ENCODE measurements at regions not wholly inside any gene's neighbourhood (a gene's known extent, or its start where the extent isn't known, plus 50 kb on each side); places are given as distances from the start of the nearest gene placed in this dataset.
A peak's percentile ranks its signal among the peaks of the same experiment; 100 is the strongest.

DNA sequence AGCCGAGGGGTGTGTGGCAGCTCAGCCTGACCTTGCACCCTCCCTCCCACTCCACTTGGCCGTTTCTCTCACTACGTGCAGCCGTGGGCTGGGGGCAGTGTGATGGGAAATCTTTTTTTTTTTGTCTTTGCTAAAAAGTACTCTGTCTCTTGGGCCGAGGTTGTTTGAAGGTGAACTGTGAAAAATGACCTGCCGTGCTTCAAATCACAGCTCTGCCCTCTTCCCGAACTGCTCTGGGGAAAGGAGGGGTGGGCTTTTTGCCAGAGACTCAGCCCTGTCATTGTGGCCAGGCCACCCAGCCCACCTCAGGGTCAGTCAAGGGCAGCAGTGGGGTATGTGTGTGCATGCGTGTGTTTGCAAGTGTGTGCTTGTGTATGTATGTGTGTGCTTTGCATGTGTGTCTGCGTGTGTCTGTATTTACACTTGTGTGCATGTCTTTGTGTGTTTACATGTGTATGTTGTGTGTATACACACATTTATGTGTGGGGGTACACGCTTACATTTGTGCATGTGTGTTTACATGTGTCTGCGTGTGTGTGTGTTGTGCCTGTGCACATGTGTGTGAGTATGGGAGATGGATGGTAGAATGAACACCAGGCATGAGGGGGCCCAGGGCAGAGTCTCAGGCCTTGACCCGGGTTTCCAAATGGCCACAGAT lies 61.3 kb upstream of the HAAO start:
- Mint-ChIP-seq H3K27me3 (no peaks in the 10 kb centered on the region), H3K9me3 (no peaks in the 10 kb centered on the region), H3K36me3 (ENCODE audit: low read depth) (no peaks in the 10 kb centered on the region), H3K4me1 (no peaks in the 10 kb centered on the region), H3K4me3 (no peak overlapping the region), H3K27ac (no peak overlapping the region)
- ATAC-seq (replicated peaks) = no peak

DNA sequence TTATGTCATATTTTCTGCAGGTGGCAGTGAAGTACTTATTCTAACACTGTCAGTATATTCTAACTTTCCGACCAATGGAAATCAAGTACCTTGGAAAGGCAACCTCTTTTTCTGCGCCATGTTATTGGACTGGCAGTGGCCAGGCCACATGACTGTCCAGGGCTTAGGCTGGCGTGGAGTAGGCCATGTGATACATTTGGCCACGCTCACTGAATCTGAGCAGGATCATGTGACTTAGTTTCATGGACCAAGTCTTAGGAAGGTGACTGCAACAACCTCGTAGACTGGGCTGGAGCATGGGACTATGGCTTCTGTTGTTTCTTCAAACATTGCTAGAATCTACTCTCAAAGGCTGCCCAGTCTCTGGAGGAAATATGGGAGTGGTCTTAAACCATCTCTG lies 60.4 kb upstream of the HAAO start:
- no peak for ATAC-seq (replicated peaks)
- H3K4me3 Mint-ChIP-seq = no peak overlapping the region
- no peaks in the 10 kb centered on the region for H3K36me3 Mint-ChIP-seq (ENCODE audit: low read depth)
- no peaks in the 10 kb centered on the region for H3K9me3 Mint-ChIP-seq
- H3K27me3 Mint-ChIP-seq = no peaks in the 10 kb centered on the region
- no peaks in the 10 kb centered on the region for H3K4me1 Mint-ChIP-seq
- no peak overlapping the region for H3K27ac Mint-ChIP-seq

DNA sequence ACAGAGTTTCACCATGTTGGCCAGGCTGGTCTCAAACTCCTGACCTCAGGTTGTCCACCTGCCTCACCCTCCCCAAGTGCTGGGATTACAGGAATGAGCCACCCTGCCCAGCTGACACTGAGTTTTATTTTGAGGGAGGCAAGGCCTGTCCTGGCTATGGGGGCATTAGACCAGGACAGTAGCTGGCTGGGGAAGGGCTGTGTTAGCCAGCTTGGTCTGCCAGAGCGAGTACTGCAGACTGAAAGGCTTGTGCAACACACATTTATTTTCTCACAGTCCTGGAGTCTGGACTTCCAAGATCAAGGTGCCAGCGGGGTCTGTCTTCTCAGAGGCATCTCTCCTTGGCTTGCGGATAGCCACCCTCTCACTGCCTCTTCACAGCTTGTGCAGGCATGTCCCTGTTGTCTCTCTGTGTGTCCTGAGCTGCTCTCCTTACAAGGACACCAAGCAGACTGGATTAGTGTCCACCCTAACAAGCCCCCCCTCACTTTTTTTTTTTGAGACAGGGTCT lies 59.4 kb upstream of the HAAO start:
- Mint-ChIP-seq H3K9me3 (no peaks in the 10 kb centered on the region), H3K27ac (no peak overlapping the region), H3K27me3 (no peaks in the 10 kb centered on the region), H3K4me3 (no peak overlapping the region), H3K36me3 (ENCODE audit: low read depth) (no peaks in the 10 kb centered on the region), H3K4me1 (no peaks in the 10 kb centered on the region)
- ATAC-seq (replicated peaks) = no peak

DNA sequence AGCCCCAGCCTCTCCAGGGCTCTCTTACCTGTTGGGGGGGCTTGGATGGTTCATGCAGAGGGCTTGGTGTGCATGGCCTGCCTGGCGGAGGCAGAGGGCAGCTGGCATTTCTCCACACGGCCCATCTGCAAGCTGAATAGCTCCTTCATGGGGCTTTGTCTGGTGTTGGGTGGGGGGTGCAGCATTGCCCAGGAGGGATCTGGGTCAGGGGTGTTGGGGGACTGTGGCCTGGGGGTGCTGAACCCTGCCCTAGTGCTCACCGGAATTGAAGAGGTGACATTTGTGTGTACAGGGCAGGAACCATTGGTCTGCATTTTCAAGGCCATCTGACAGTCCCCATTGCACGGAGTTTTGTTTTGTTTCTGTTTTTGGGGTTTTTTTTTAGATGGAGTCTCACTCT lies 58.8 kb upstream of the HAAO start:
- Mint-ChIP-seq H3K27me3 (no peaks in the 10 kb centered on the region), H3K9me3 (no peaks in the 10 kb centered on the region), H3K36me3 (ENCODE audit: low read depth) (no peaks in the 10 kb centered on the region), H3K4me1 (no peaks in the 10 kb centered on the region), H3K4me3 (no peak overlapping the region), H3K27ac (no peak overlapping the region)
- ATAC-seq (replicated peaks) = no peak

DNA sequence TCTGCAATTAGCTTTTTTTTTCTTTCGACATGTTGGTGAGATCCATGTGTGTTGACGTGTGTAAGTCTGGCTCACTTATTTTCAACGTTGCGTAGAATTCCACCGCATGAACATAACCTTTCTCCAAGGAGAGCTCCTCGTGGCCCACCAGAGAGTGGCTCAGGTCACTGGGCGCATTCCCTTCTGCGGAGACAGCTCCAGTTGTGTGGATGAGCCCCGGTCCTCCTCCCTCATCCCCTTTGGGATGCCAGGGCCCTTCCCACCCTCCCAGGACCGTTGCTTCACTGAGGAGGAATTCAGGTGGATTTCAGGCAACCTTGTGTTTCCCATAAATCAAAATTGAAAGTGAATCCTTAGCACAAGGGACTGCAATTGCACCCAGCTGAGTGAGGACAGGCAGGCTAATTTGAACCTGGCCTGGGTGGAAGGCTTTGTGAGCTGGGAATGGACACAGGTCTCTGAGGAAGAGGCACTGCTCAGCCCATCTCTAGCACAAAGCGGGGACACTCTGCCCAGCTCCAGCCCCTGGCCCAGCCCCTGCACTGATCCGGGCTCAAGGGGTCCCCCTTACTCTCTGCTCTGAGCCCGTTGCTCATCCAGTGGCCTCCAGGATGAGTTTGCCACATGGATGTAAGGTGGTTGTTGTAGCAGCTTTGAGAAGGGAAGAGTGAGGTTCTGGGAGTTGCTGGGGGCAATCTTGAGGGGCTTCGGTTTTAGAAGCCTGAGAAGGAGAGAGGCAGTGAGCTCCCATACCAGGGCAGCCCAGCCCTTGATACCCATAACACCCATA lies 57.8 kb upstream of the HAAO start:
- H3K9me3 Mint-ChIP-seq = no peaks in the 10 kb centered on the region
- no peaks in the 10 kb centered on the region for H3K36me3 Mint-ChIP-seq (ENCODE audit: low read depth)
- no peaks in the 10 kb centered on the region for H3K4me1 Mint-ChIP-seq
- H3K4me3 Mint-ChIP-seq = no peak overlapping the region
- ATAC-seq (replicated peaks) = no peak
- no peak overlapping the region for H3K27ac Mint-ChIP-seq
- H3K27me3 Mint-ChIP-seq = no peaks in the 10 kb centered on the region

DNA sequence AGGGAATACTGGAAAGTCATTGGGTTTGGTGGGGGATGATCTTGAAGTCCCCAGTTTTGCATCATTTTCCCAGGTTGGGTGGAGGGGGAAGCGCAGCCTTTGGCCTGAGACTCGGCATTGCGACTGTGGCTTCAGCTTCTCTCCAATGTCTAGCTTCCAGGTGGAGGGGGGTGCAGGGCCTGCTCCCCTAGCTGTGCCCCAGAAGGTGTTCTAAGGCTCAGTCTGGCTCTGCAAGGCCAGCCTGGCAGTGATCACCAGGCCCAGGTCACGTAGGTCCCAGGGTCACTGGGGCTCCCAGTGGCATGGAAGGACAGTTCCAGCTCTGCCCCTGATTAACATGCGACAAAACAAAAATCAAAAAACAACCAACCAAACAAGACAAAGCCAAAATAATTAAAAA lies 56.9 kb upstream of the HAAO start:
- Mint-ChIP-seq H3K27ac (no peak overlapping the region), H3K4me1 (no peaks in the 10 kb centered on the region), H3K27me3 (no peaks in the 10 kb centered on the region), H3K36me3 (ENCODE audit: low read depth) (no peaks in the 10 kb centered on the region), H3K9me3 (no peaks in the 10 kb centered on the region), H3K4me3 (no peak overlapping the region)
- ATAC-seq (replicated peaks) = no peak

DNA sequence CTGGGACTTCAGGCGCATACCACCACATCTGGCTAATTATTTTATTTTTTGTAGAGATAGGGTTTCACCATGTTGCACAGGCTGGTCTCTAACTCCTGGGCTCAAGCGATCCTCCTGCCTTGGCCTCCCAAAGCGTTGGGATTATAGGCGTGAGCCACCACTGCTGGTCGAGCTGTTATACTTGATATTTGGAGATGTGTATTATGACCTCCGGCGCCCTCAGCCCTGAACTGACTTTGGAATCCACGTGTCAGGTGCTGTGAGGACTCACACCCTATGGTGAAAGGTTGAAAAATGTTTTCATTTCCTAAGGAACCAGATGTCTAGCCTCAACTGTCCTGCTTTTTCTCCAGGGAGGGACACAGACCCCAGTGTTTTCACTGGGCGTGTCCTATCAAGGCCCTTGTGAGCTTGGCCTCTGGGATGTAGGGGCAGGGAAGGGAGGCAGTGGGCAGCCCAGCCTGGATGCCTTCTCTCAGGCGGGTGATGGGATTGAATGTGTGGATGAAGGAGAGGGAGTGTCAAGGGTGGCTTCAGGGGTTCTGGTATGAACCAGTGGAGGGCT lies 56.4 kb upstream of the HAAO start:
- H3K27me3 Mint-ChIP-seq = no peaks in the 10 kb centered on the region
- no peaks in the 10 kb centered on the region for H3K9me3 Mint-ChIP-seq
- no peak for ATAC-seq (replicated peaks)
- H3K4me1 Mint-ChIP-seq = no peaks in the 10 kb centered on the region
- no peak overlapping the region for H3K4me3 Mint-ChIP-seq
- no peak overlapping the region for H3K27ac Mint-ChIP-seq
- H3K36me3 Mint-ChIP-seq (ENCODE audit: low read depth) = no peaks in the 10 kb centered on the region

DNA sequence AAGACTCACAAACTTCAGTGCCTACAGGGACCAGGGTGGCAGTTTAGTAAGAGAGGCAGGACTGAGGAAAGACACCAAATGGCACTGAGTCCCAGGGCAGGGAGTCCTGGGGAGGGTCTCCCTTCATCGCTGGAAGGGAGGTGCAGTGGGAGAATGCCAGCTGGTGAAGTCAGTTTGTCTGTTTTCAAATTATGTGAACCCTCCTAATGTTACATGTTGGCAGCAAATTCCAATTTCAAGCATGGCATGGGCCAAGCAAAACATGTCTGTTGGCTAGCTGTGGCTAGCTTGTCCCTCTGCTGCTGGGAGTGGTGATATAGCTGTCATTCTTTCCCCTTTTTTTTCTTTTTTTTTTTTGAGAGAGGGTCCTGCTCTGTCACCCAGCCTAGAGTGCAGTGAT lies 55.9 kb upstream of the HAAO start:
- Mint-ChIP-seq H3K27me3 (no peaks in the 10 kb centered on the region), H3K4me3 (no peak overlapping the region), H3K4me1 (no peaks in the 10 kb centered on the region), H3K9me3 (no peaks in the 10 kb centered on the region), H3K27ac (no peak overlapping the region), H3K36me3 (ENCODE audit: low read depth) (no peaks in the 10 kb centered on the region)
- no peak for ATAC-seq (replicated peaks)

DNA sequence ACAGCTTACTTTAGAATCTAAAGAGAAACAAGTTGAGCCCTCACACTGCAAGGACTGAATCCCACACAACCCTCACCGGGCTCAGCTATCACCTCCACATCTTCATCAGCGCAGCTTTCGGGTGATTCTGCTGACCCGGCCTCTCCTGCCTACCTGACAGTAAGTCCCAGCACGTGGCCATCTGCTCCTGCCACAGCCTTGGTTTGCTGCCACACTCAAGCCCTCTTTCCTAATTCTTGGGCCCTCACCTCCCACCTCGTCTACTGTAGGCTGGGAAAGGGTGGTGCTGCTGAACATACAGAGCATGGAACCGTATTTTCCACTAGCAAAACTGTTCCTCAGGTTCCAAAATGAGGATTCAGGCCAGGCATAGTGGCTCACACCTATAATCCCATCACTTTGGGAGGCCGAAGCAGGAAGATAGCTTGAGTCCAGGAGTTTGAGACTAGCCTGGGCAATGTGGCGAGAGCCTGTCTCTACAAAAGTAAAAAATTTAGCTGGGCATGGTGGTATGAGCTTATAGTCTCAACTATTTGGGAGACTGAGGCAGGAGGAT lies 55.3 kb upstream of the HAAO start:
- H3K36me3 Mint-ChIP-seq (ENCODE audit: low read depth) = no peaks in the 10 kb centered on the region
- no peak overlapping the region for H3K27ac Mint-ChIP-seq
- H3K27me3 Mint-ChIP-seq = no peaks in the 10 kb centered on the region
- no peaks in the 10 kb centered on the region for H3K4me1 Mint-ChIP-seq
- no peaks in the 10 kb centered on the region for H3K9me3 Mint-ChIP-seq
- H3K4me3 Mint-ChIP-seq = no peak overlapping the region
- ATAC-seq (replicated peaks) = no peak

DNA sequence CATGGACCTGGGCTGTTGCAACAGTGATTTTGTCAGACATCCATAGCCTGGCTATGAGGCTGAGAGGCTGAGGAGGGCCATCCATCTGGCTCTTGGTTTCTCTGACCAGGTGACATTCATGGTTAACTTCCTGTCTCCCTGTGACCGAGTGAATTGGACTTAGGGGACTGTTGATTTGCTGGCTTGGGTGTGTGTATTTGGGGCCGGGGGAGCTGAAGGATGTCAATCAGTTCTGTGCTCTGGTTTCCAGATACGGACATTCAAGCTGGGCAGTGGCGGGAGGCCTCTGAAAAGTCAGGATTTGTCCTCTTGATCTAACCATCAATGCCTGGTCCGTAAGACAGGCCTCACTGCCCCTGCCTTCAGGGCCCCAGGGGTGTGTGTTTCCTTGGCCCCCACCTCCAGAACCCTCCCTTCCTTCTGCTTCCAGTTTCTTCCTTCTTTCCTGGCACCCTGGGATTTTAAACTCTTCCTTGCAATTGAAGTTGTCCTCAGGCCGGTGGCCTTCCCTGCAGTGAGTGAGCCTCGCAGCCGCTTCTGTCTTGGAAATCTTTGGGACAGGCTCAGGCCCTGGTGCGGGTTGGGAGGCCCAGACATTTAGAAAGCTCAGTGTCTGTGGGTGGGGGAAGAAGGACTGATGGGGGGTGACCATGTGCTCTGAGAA lies 54.7 kb upstream of the HAAO start:
- no peaks in the 10 kb centered on the region for H3K27me3 Mint-ChIP-seq
- H3K9me3 Mint-ChIP-seq = no peaks in the 10 kb centered on the region
- H3K27ac Mint-ChIP-seq = no peak overlapping the region
- H3K4me3 Mint-ChIP-seq = no peak overlapping the region
- H3K4me1 Mint-ChIP-seq = no peaks in the 10 kb centered on the region
- no peaks in the 10 kb centered on the region for H3K36me3 Mint-ChIP-seq (ENCODE audit: low read depth)
- no peak for ATAC-seq (replicated peaks)

DNA sequence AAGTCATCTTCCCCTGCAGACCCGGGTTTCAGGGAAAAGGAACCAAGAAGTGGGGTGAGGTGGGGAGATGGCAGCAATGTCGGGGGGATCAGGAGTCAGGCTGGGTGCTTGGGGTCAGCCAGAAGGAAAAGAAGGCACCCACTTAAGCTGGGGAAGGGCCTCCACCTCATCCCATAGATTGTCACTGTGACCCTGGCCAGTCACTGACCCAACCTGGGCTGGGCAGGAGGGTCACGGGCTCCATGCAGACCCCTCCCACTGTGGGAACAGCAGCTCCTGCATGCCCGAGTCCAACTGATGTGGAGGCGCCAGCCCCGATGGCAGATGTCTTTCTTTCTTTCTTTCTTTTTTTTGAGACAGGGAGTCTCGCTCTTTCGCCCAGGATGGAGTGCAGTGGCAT lies 53.6 kb upstream of the HAAO start:
- H3K4me3 Mint-ChIP-seq = no peak overlapping the region
- no peaks in the 10 kb centered on the region for H3K27me3 Mint-ChIP-seq
- H3K9me3 Mint-ChIP-seq = no peaks in the 10 kb centered on the region
- no peak for ATAC-seq (replicated peaks)
- H3K36me3 Mint-ChIP-seq (ENCODE audit: low read depth) = no peaks in the 10 kb centered on the region
- no peaks in the 10 kb centered on the region for H3K4me1 Mint-ChIP-seq
- no peak overlapping the region for H3K27ac Mint-ChIP-seq

DNA sequence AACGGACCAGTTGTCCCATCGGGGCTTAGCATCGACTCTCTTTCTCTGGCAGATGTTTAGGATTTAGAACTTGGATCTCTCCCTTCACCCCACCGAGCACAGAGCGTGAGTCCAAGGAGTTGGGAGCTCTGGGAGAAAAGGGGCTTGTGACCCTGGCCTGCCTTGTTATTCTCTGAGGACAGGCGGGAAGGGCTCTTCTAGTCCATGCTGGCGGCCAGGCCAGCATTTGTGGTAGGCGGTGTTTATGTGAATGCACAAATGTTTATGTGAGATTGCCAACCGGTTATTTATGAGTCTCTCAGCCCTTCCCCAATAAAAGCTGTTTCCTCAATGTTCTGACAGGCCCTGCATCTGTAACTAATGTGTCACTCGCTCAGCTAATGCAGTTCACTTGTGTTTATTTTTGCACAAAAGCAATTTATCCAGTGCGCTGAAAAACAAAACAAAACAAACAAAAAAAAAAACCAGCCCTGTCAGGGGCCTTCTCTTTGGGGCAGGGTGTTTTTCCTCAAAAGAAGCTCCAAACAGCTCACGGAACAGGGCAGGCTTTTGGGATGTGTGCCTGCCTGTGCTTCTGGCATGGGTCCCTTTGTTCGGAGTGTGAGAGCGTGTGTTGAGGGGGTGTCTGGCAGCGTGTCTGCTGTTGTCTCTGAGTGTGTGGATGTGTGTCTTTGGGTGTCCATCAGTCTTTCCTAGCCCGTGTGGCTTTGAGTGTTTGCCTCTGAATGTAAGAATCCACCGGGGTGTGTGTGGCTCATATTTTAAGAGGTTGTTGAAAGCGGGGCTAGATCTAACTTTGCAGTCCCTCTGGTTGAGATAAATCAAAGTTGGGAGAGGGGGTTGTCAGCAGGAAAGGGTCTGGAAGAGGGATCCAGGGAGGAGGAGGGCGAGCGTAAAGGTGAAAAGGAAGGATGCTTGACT lies 52.8 kb upstream of the HAAO start:
- Mint-ChIP-seq H3K36me3 (ENCODE audit: low read depth) (no peaks in the 10 kb centered on the region), H3K4me3 (no peak overlapping the region), H3K27ac (peak overlapping the region; percentile 20), H3K9me3 (no peaks in the 10 kb centered on the region), H3K4me1 (no peaks in the 10 kb centered on the region), H3K27me3 (no peaks in the 10 kb centered on the region)
- ATAC-seq (replicated peaks) = no peak

DNA sequence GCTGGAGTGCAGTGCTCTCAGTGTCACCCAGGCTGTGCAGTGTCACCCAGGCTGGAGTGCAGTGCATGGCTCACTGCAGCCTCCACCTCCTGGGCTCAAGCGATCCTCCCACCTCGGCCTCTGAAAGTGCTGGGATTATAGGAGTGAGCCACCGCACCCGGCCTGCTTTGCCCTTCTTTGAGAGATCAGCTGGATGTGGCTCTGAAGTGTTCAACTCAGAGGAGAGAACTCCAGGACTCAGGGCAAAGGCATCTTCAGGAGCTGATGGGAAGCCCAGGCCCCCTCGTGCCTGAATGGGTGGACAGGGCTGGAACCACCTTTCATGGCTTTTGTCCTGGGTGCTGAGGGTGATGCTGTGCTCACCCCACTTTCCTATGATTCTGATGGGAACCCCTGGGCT lies 52.0 kb upstream of the HAAO start:
- Mint-ChIP-seq H3K9me3 (no peaks in the 10 kb centered on the region), H3K4me1 (no peaks in the 10 kb centered on the region), H3K36me3 (ENCODE audit: low read depth) (no peaks in the 10 kb centered on the region), H3K4me3 (no peak overlapping the region), H3K27ac (peak overlapping the region; percentile 20), H3K27me3 (no peaks in the 10 kb centered on the region)
- no peak for ATAC-seq (replicated peaks)

DNA sequence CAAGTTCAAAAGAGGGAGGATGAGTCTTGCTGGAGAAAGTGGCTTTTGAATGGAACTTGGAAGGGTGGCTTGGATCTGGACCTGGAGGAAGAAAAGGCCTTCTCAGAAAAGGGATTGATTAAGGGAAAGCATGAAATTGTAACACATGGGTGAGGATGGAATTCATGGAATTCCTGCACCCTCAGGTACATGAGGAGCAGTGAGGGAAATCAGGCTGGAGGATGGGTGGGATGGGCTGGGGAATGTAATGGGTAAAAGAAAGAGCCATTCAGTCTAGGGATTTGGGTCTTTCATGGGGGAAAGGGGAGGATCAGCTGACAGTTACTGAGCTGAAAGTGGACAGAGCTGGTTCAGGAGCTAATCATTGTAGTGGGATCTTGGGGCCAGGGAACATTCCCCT lies 51.2 kb upstream of the HAAO start:
- H3K4me3 Mint-ChIP-seq = no peak overlapping the region
- H3K36me3 Mint-ChIP-seq (ENCODE audit: low read depth) = no peaks in the 10 kb centered on the region
- H3K4me1 Mint-ChIP-seq = no peaks in the 10 kb centered on the region
- no peak overlapping the region for H3K27ac Mint-ChIP-seq
- no peaks in the 10 kb centered on the region for H3K27me3 Mint-ChIP-seq
- H3K9me3 Mint-ChIP-seq = no peaks in the 10 kb centered on the region
- ATAC-seq (replicated peaks) = no peak

All from activated T-helper 17 cell treated with anti-CD3 and anti-CD28 coated beads, Interleukin-2, amount 50 U/mL, for 72 hours (primary cell).